Putamen (tissue), 1 donor: ENCODE measurements at regions not wholly inside any gene's neighbourhood (a gene's known extent, or its start where the extent isn't known, plus 50 kb on each side); places are given as distances from the start of the nearest gene placed in this dataset.

Experiments used
- DNase-seq: peaks from one replicate; pipeline ENCODE4 v3.0.0-alpha.2; 2016; ENCODE audit warnings: low spot score

- no peak for DNase-seq
Measured at GRCh38 chr3:187823746-187824145, 78.5 kb upstream of the BCL6 start.

- no peak for DNase-seq
Measured at GRCh38 chr3:187827723-187828122, 82.5 kb upstream of the BCL6 start.

- DNase-seq = no peak
Measured at GRCh38 chr3:187828579-187829452, 83.5 kb upstream of the BCL6 start.

GRCh38 chr3:187830181-187830580 lies 84.9 kb upstream of the BCL6 start:
- DNase-seq = no peak

- no peak for DNase-seq
Measured at GRCh38 chr3:187831125-187832051, 86.1 kb upstream of the BCL6 start.

GRCh38 chr3:187832202-187832601 lies 86.9 kb upstream of the BCL6 start:
- DNase-seq = no peak

- DNase-seq = no peak
Measured at GRCh38 chr3:187833375-187833774, 88.1 kb upstream of the BCL6 start.

DNA sequence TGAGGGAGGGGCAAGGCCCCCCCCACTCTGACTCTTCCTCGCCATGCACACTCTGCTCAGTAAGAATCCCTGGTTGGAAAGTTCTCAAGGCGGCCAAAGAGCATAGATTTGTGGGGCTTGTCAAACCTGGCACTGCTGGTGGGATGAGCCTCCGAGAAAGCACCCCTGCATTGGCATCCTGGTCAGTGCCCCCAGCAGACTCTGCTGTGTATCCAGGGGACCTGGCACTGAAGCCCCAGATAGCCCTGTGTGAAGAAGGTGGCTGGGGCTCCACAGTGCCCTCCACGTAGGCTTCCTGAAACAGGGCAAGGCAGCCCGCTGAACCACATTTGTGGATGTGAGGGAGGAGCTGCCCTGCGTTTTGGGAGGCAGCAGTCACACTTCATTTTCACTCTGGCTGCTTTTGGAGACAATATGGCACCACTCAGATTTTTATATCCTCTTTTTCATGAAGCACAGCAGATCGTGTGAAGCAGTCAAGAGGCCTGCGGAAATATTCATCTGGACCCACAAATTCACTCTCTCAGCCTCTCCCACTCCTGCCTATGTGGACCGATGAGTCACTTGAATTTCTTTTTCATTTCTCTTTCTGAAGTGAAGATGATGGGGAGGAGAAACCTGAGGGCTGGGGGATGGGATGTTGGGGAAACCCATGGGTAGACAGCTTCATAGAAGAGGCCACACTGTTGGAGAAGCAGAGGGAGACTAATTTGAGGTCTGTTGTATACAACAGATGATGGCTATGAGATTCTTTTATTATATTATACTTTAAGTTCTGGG lies 88.7 kb upstream of the BCL6 start:
- no peak for DNase-seq

DNA sequence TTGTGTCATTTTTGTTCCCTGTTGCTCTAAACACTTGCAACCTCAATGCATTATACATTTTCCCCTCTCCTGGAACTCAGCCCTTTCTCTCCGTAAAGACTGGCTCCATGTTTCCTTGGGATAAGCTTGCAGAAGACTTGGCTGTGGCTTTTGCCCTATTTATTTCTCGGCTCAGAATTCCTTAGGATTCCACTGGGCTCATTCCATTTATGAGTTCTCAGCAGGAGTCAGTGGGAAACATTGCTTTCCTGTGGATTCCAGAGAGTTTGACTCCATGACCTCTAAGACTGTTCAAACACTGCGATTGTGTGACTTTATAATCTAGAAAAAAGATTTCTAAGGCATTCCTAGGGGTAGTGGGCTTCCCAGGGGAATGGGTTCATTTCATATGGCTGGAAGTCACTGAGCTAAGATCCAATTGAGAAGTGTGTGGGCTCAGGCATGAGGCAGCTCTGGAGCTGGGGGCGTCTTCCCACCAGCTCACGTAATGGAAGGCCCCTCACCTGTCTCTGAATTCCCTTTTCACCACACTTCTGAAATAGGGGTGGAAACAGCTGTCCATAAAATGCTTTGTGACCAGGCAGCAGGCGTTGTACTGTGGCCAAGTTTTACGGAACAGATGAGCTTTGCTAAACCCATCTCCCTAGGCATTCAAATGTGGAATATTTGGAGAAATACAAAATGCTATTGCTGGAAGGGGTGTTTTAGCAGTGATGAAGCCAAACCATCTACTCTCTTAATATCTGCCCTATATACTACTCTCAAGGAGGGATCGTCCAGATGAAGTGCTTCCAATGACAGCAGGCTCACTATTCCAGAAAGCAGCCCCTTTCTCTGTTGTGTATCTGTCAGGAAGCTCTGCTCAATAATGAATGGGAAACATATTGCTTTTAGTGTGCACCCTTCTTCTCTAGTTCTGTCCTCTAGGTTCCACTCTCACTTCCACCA lies 91.8 kb upstream of the BCL6 start:
- no peak for DNase-seq

GRCh38 chr3:187838016-187838540 lies 92.8 kb upstream of the BCL6 start:
- DNase-seq = no peak

GRCh38 chr3:187839422-187839821 lies 94.2 kb upstream of the BCL6 start:
- DNase-seq = no peak

DNA sequence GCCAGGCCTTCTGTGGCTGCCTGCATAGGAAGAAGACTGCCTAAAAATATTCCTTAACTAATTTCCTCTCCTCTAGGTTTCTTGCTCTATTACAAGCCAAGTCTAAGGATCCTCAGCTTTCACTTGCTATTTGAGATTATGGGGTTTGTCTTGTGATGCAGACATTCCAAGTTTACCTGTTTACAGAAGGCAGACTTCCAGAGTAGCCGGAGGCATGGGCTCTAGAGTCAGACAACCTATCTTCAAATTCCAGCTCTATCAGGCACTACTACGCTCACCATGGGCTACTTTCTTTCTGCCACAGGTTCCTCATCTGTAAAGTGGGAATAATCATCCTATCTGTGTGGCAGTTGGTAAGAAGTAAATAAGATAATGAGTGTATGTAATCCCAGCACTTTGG lies 95.6 kb upstream of the BCL6 start:
- DNase-seq = no peak

- DNase-seq = no peak
Measured at GRCh38 chr3:187841560-187841959, 96.3 kb upstream of the BCL6 start.

- no peak for DNase-seq
Measured at GRCh38 chr3:187843654-187844053, 98.4 kb upstream of the BCL6 start.

DNA sequence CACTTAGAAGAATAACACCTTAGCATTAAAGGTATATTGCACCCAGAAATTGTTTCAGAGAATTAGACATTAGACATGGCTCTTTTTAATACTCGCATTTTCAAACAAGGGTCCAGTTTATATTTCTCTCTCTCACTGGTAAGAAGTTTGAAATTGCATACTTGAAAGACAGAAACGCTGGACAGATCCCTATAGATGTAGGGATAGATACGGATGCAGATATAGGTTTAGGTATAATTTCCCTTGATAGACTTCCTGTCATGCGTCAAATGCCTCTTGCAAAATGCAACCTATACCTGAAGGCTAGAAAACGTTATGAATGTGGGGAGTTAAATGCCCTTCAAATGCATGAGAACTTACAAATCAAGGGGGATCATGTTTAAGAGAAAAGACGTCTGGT lies 99.4 kb upstream of the BCL6 start:
- no peak for DNase-seq

GRCh38 chr3:187845826-187846225 lies 100.6 kb upstream of the BCL6 start:
- no peak for DNase-seq

DNA sequence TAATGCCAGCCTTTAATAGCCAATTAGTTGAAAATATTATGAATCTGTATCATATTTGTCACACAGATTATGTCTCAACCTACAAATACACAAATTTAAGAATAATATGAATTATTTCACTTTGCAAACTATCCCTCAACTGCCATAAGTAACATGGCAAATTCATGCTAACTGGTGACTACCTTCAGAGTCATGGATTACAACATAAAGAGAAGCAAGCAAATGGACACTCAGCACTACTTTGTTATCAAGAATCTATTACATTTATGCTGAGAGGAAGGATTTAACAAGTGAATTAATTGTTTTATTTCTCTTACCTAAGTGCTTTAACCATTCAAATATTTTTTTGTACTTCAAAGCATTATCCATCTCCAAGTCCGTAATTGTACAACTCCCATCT lies 103.1 kb upstream of the BCL6 start:
- DNase-seq = no peak

DNA sequence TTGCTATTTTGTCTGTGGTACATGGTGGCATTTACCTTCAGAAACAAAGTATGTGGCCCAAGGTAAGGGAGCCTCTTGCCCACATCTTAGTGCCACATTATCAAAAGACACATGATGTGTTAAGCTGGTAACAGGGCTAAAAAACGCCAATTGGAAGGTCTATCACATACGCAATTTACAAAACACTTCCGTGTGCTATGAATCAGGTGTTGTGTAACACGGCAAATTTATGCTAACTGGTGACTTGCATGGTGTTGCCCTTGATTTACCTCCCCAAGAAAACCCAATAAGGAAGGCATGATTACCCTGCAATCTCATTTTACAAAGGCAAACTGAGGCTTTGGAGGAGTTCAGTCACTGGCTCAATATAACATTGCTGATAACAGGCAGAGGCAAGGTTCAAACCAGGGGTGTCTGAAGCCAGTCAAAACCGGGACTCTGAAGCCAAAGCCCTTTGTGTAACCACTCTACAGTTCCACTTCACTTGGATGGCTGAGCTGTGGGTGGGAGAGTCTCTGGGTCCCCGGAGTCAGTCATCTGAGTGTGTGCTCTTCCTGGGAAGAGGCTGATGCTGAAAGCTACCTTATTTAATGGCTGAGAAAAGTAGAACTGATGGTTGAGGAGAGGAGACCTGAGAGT lies 103.9 kb upstream of the BCL6 start:
- no peak for DNase-seq

DNA sequence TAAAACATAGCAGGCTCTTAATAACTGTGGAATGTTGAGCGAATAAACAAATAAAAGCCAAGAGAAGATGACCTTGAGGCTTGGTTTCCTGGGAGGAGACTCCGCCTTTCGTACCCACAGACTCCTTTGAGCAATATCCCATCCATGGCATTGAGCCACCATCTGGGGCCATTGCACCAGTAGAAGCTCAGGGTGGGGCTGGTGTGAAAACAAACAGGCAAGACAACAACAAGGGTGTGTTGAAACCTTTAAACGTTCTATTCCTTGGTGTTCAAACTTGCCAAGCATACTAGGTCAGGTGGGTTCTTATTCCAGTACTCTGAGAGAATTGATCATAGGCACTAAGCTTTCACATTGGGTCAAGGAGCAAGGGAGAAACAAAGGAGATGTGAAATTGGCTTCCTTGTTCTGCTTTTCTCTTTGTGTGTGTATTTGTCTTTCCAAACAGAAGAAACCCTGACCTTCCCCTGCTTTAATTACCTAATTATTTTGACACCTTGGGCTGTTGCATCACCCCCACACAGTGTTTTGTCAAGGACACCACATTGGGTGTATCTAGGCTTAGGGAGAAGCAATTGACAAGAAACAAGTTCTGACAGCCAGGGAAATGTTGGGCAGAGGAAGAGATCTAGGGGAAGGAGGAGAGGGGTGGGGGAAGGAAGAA lies 105.1 kb upstream of the BCL6 start:
- no peak for DNase-seq
